GM12892 (cell line): ENCODE measurements at regions not wholly inside any gene's neighbourhood (a gene's known extent, or its start where the extent isn't known, plus 50 kb on each side); places are given as distances from the start of the nearest gene placed in this dataset.

Source experiments
- DNase-seq: peaks from one replicate; pipeline ENCODE4 v3.0.0; 2011; ENCODE audit not compliant: insufficient read length
- FAIRE-seq: peaks from 2 replicates; lab custom pipeline; 2011; peaks lifted over from hg19 to GRCh38; lab: Jason Lieb, UNC
- POLR2A ChIP-seq: IDR thresholded peaks from 2 replicates; pipeline ENCODE4 v1.6.1; 2011; ENCODE audit warnings: low read depth, low read length, control low read depth
- POLR2AphosphoS5 ChIP-seq: IDR thresholded peaks from 2 replicates; pipeline ENCODE4 v1.6.1; 2011; ENCODE audit warnings: low read depth, low read length, control low read depth
- TAF1 ChIP-seq: IDR thresholded peaks from 2 replicates; pipeline ENCODE4 v1.6.1; 2011; ENCODE audit warnings: low read depth, mild to moderate bottlenecking, control low read depth, low read length, borderline replicate concordance

GRCh38 chr18:28652654-28653053, 475.7 kb upstream of the CDH2 start:
- FAIRE-seq (no peak), DNase-seq (no peak)
- TF ChIP-seq POLR2AphosphoS5 (no peak), TAF1 (no peak), POLR2A (no peak)

- DNase-seq = no peak
- FAIRE-seq = no peak
- TF ChIP-seq POLR2A (no peak), TAF1 (no peak), POLR2AphosphoS5 (no peak)
These were observed 474.4 kb upstream of the CDH2 start for GRCh38 chr18:28651298-28651697.

GRCh38 chr18:28650860-28651259, 473.9 kb upstream of the CDH2 start:
- no peak for DNase-seq
- TF ChIP-seq POLR2A (no peak), TAF1 (no peak), POLR2AphosphoS5 (no peak)
- FAIRE-seq = no peak

- no peak for TF ChIP-seq POLR2AphosphoS5
- TF ChIP-seq TAF1 = no peak
- TF ChIP-seq POLR2A = no peak
- no peak for DNase-seq
- FAIRE-seq = no peak
These were observed 471.0 kb upstream of the CDH2 start for GRCh38 chr18:28647961-28648360.

- no peak for FAIRE-seq
- TF ChIP-seq TAF1 (no peak), POLR2AphosphoS5 (no peak), POLR2A (no peak)
These were observed 461.0 kb upstream of the CDH2 start for GRCh38 chr18:28637897-28638296.

GRCh38 chr18:28635530-28635929, 458.6 kb upstream of the CDH2 start:
- DNase-seq = no peak
- TF ChIP-seq POLR2AphosphoS5 (no peak), POLR2A (no peak), TAF1 (no peak)
- FAIRE-seq = no peak

More at GRCh38 chr18:28637897-28638296, 461.0 kb upstream of the CDH2 start:
- no peak for DNase-seq

- FAIRE-seq = no peak
- no peak for DNase-seq
- TF ChIP-seq TAF1 (no peak), POLR2A (no peak)
These were observed 449.8 kb upstream of the CDH2 start for GRCh38 chr18:28626756-28627155.

GRCh38 chr18:28607991-28608390, 431.1 kb upstream of the CDH2 start:
- TF ChIP-seq POLR2A = no peak
- no peak for TF ChIP-seq POLR2AphosphoS5
- TF ChIP-seq TAF1 = no peak
- no peak for FAIRE-seq
- DNase-seq = no peak

GRCh38 chr18:28606686-28607085, 429.8 kb upstream of the CDH2 start:
- DNase-seq (no peak), FAIRE-seq (no peak)
- no peak for TF ChIP-seq POLR2A
- no peak for TF ChIP-seq POLR2AphosphoS5
- no peak for TF ChIP-seq TAF1

- DNase-seq (no peak), FAIRE-seq (no peak)
- TF ChIP-seq POLR2AphosphoS5 (no peak), TAF1 (no peak), POLR2A (no peak)
These were observed 425.5 kb upstream of the CDH2 start for GRCh38 chr18:28602391-28602790.

- DNase-seq (no peak), FAIRE-seq (no peak)
- TF ChIP-seq TAF1 (no peak), POLR2AphosphoS5 (no peak), POLR2A (no peak)
These were observed 417.1 kb upstream of the CDH2 start for GRCh38 chr18:28594034-28594433.

- TF ChIP-seq POLR2AphosphoS5 (no peak), POLR2A (no peak)
- no peak for DNase-seq
- FAIRE-seq = no peak
These were observed 412.1 kb upstream of the CDH2 start for GRCh38 chr18:28588884-28589549.

- DNase-seq (no peak), FAIRE-seq (no peak)
- no peak for TF ChIP-seq TAF1
- TF ChIP-seq POLR2AphosphoS5 = no peak
- no peak for TF ChIP-seq POLR2A
These were observed 407.8 kb upstream of the CDH2 start for GRCh38 chr18:28584731-28585130.
